Endothelial cell of umbilical vein (primary cell): ENCODE measurements at regions not wholly inside any gene's neighbourhood (a gene's known extent, or its start where the extent isn't known, plus 50 kb on each side); places are given as distances from the start of the nearest gene placed in this dataset.

ENCODE experiments used
- BruUV-seq: library from RNA; stranded (reverse); fragments of 400-500 nt; replicated peaks from 2 replicates; lab custom pipeline; 2021; lab: Mats Ljungman, UMichigan
- CTCF ChIA-PET: fragments of 300-600, 350-600 bp; sonication (Branson Sonifier 250); formaldehyde crosslinking; loops from one replicate; lab custom pipeline; 2021; ENCODE audit warnings: antibody characterized with exemption, inconsistent platforms; lab: Charles Lee
- POLR2A ChIA-PET: fragments of 300-600, 350-600 bp; sonication (Branson Sonifier 250); formaldehyde crosslinking; loops from one replicate; lab custom pipeline; 2021; ENCODE audit warnings: antibody characterized with exemption, inconsistent platforms; lab: Charles Lee
- DNase-seq: peaks from one replicate; pipeline ENCODE4 v3.0.0-alpha.2; 2011; ENCODE audit warnings: low read depth, low spot score
- FAIRE-seq: peaks from 2 replicates; lab custom pipeline; 2011; peaks lifted over from hg19 to GRCh38; lab: Jason Lieb, UNC
- H2AFZ ChIP-seq: 2 replicates; pipeline ENCODE4 v1.6.0; 2012; ENCODE audit warnings: low read depth, low read length, control low read depth, inconsistent platforms
- H3K27ac ChIP-seq: 2 replicates; pipeline ENCODE4 v1.5.1; 2011; ENCODE audit warnings: low read depth, mild to moderate bottlenecking, control low read depth, low read length, moderate library complexity; ENCODE audit not compliant: insufficient read depth
- H3K27me3 ChIP-seq, 2 experiments: 2 replicates each; pipeline versions ENCODE4 v1.6.0 to v1.6.1; 2011; ENCODE audit warnings: low read length in 2 of 2, mixed read lengths in 1 of 2; ENCODE audit not compliant: control insufficient read depth in 2 of 2, insufficient read depth in 2 of 2
- H3K36me3 ChIP-seq, 2 experiments: 2 replicates in 1 of 2; 3 replicates in 1 of 2; pipeline ENCODE4 v1.5.1; 2011; ENCODE audit warnings: low read length in 2 of 2, mild to moderate bottlenecking in 1 of 2, moderate library complexity in 1 of 2; ENCODE audit not compliant: control insufficient read depth in 2 of 2, insufficient read depth in 2 of 2; ENCODE audit errors: extremely low read depth in 1 of 2
- H3K4me1 ChIP-seq: 3 replicates; pipeline ENCODE4 v1.5.1; 2011; ENCODE audit warnings: mild to moderate bottlenecking, low read length; ENCODE audit not compliant: control insufficient read depth, insufficient read depth; ENCODE audit errors: extremely low read depth
- H3K4me2 ChIP-seq: 2 replicates; pipeline ENCODE4 v1.6.1; 2011; ENCODE audit warnings: low read length, control low read depth, mixed read lengths; ENCODE audit not compliant: insufficient read depth
- H3K4me3 ChIP-seq, 3 experiments: fragments of 200-600 bp in 1 of 3; sonication (generic), shearing (Covaris generic) in 1 of 3; replicated peaks in 1 of 3; 2 replicates each; pipeline ENCODE4 v1.5.1; 2011 to 2016; ENCODE audit warnings: control low read depth in 3 of 3, low read length in 3 of 3, mild to moderate bottlenecking in 2 of 3, inconsistent platforms in 1 of 3, low read depth in 1 of 3, moderate library complexity in 1 of 3; ENCODE audit not compliant: insufficient read depth in 1 of 3
- H3K79me2 ChIP-seq: 2 replicates; pipeline ENCODE4 v1.6.0; 2012; ENCODE audit warnings: low read length, inconsistent platforms; ENCODE audit not compliant: control insufficient read depth, insufficient read depth
- H3K9ac ChIP-seq: replicated peaks from 2 replicates; pipeline ENCODE3; 2011; ENCODE audit warnings: low read length, control low read depth; ENCODE audit not compliant: insufficient read depth; ENCODE audit errors: extremely low read depth
- H3K9me1 ChIP-seq: replicated peaks from 3 replicates; pipeline ENCODE4 v1.6.0; 2011; ENCODE audit warnings: mild to moderate bottlenecking, low read length; ENCODE audit not compliant: control insufficient read depth, insufficient read depth; ENCODE audit errors: extremely low read depth
- H3K9me3 ChIP-seq: replicated peaks from 2 replicates; pipeline ENCODE4 v1.5.1; 2012; ENCODE audit warnings: low read length, inconsistent platforms; ENCODE audit not compliant: control insufficient read depth, insufficient read depth
- H4K20me1 ChIP-seq: replicated peaks from 2 replicates; pipeline ENCODE3; 2011; ENCODE audit warnings: mild to moderate bottlenecking, low read length; ENCODE audit not compliant: control insufficient read depth, insufficient read depth; ENCODE audit errors: extremely low read depth
- CTCF ChIP-seq, 2 donors: IDR thresholded peaks; 1 replicate in 1 of 2; 2 replicates in 1 of 2; pipeline ENCODE4 v1.5.1; 2011; ENCODE audit warnings: low read length in 2 of 2, mild to moderate bottlenecking in 2 of 2, moderate library complexity in 2 of 2, control low read depth in 1 of 2, inconsistent platforms in 1 of 2, low read depth in 1 of 2; ENCODE audit not compliant: insufficient read depth in 1 of 2; ENCODE audit errors: extremely low read depth in 1 of 2
- EZH2 ChIP-seq: IDR thresholded peaks from 2 replicates; pipeline ENCODE4 v1.6.1; 2012; ENCODE audit warnings: borderline replicate concordance, low read depth, mild to moderate bottlenecking, moderate library complexity, low read length, inconsistent platforms; ENCODE audit not compliant: severe bottlenecking
- FOS ChIP-seq: IDR thresholded peaks from 2 replicates; pipeline ENCODE4 v1.6.1; 2011; ENCODE audit warnings: mild to moderate bottlenecking, low read length, moderate library complexity, borderline replicate concordance; ENCODE audit not compliant: insufficient read depth
- GATA2 ChIP-seq: IDR thresholded peaks from 2 replicates; pipeline ENCODE4 v1.7.0; 2011; ENCODE audit warnings: low read depth, mild to moderate bottlenecking, moderate library complexity, mixed read lengths, low read length; ENCODE audit not compliant: insufficient read length, insufficient read depth
- JUN ChIP-seq: IDR thresholded peaks from 2 replicates; pipeline ENCODE4 v1.6.1; 2011; ENCODE audit warnings: borderline replicate concordance, low read depth; ENCODE audit not compliant: insufficient read length, insufficient read depth
- MYC ChIP-seq: IDR thresholded peaks from one replicate; pipeline ENCODE4 v1.6.1; 2011; ENCODE audit warnings: mild to moderate bottlenecking, low read depth, low read length
- POLR2A ChIP-seq: IDR thresholded peaks from 2 replicates; pipeline ENCODE4 v1.6.1; 2012; ENCODE audit warnings: low read depth, mild to moderate bottlenecking, control low read depth, low read length
- POLR2AphosphoS5 ChIP-seq: IDR thresholded peaks from 2 replicates; pipeline ENCODE4 v1.6.1; 2012; ENCODE audit warnings: low read depth, mild to moderate bottlenecking, control low read depth, low read length, moderate library complexity; ENCODE audit not compliant: insufficient read depth
- dilution Hi-C: fragments of 300-500 bp; cut with MboI; formaldehyde crosslinking; loops from one replicate; pipeline ENCODE4 v1.15.0; 2019; ENCODE audit warnings: low sequenced_read_pairs; ENCODE audit not compliant: extremely low pct_ligation_motif_present
- intact Hi-C: fragments of 100-400 bp; cut with micrococcal nuclease; formaldehyde crosslinking; loops from one replicate; pipeline ENCODE4 v1.10.0; 2022
- TF ChIP-seq, protein P1 (sequence below): IDR thresholded peaks from 2 replicates; pipeline ENCODE4 v1.6.1; 2011; ENCODE audit not compliant: insufficient read depth, insufficient read length

DNA sequence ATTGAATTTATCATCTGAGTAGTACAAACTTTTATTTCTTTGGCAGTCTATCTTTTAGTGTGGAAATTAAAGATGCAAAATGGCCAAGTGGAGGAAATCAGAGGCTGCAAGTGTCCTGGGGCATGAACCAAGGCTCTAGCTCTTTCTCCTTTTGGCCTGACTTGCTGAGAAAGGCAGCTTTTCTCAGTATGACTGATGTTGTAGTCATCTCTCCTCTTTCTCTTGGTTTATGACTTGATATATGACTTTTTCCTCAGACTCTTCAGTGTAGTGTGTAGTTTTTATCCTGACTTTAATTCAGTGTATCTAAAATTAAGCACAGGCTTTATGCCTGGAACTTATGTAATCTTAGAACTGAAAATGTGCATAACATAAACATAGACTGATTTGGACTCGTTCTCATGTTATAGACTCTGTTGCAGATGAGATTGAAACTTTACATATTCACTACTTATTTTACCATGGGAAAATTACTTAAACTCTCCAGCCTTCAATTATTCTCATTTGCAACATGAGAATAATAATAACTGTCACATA lies 65.7 kb downstream of the SLITRK5 start:
- Histone ChIP-seq H2AFZ (no peak overlapping the region), H3K4me2 (no peak overlapping the region), H4K20me1 (no peaks in the 10 kb centered on the region), H3K79me2 (no peaks in the 10 kb centered on the region), H3K27me3 (no peaks in the 10 kb centered on the region), H3K9ac (no peak overlapping the region), H3K27ac (no peak overlapping the region), H3K9me3 (no peaks in the 10 kb centered on the region), H3K36me3 (no peaks in the 10 kb centered on the region), H3K9me1 (no peaks in the 10 kb centered on the region), H3K4me1 (no peaks in the 10 kb centered on the region), H3K4me3 (no peak overlapping the region)
- TF ChIP-seq MYC (no peak), FOS (no peak), JUN (no peak), CTCF (IDR thresholded peaks at IDR 0.05; ENCODE audit: extremely low read depth in 1 of 2, insufficient read depth in 1 of 2, low read depth in 1 of 2, low read length in 2 of 2) (no peak), POLR2A (no peak), GATA2 (no peak), EZH2 (no peak), POLR2AphosphoS5 (no peak)
- TF ChIP-seq, protein P1, sequence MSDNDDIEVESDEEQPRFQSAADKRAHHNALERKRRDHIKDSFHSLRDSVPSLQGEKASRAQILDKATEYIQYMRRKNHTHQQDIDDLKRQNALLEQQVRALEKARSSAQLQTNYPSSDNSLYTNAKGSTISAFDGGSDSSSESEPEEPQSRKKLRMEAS: no peak
- CTCF ChIA-PET: no interaction called here
- no TSS peak for BruUV-seq
- POLR2A ChIA-PET: no interaction called here
- FAIRE-seq: no peak
- dilution Hi-C loops: no loop called here
- DNase-seq: no peak
- intact Hi-C loops: no loop called here
